T-helper 1 cell treated with Interleukin-12 subunit alpha and Interleukin-12 subunit beta and Interleukin-4 antibody, amounts not matched to agents 30 ng/mL and 1 ng/mL, for 36 hours (primary cell): ENCODE measurements at regions not wholly inside any gene's neighbourhood (a gene's known extent, or its start where the extent isn't known, plus 50 kb on each side); places are given as distances from the start of the nearest gene placed in this dataset.
"Not testable (repeated sequence)": the region's sequence is repeated elsewhere in the genome, so short reads cannot be mapped to it uniquely, and the experiment has no call there.

Source experiments
- intact Hi-C: fragments of 100-400 bp; cut with micrococcal nuclease; formaldehyde crosslinking; loops from one replicate; pipeline ENCODE4 v1.15.1; 2024

GRCh38 chr6:166806962-166807757 is 149.2 kb downstream of the RNASET2 start:
- intact Hi-C loops = no loop called here

- intact Hi-C loops = no loop called here
These were observed 150.0 kb downstream of the RNASET2 start for GRCh38 chr6:166806217-166806838.

GRCh38 chr6:166803471-166803870 is 152.9 kb downstream of the RNASET2 start:
- intact Hi-C loops = no loop called here

- intact Hi-C loops = no loop called here
These were observed 153.9 kb downstream of the RNASET2 start for GRCh38 chr6:166802401-166802800.

- intact Hi-C loops = no loop called here
These were observed 156.2 kb downstream of the RNASET2 start for GRCh38 chr6:166800137-166800536.

- intact Hi-C loops = no loop called here
These were observed 157.7 kb downstream of the RNASET2 start for GRCh38 chr6:166798652-166799051.

- intact Hi-C loops = no loop called here
These were observed 159.7 kb downstream of the RNASET2 start for GRCh38 chr6:166796610-166797009.

- intact Hi-C loops = no loop called here
These were observed 160.5 kb downstream of the RNASET2 start for GRCh38 chr6:166795879-166796278.

GRCh38 chr6:166790808-166791207 is 163.8 kb upstream of the RPS6KA2 start:
- intact Hi-C loops = not testable (repeated sequence)

- intact Hi-C loops = not testable (repeated sequence)
These were observed 161.9 kb upstream of the RPS6KA2 start for GRCh38 chr6:166788846-166789529.

GRCh38 chr6:166786704-166787293 is 159.7 kb upstream of the RPS6KA2 start:
- intact Hi-C loops = loop anchor here (1.0 to 2.0 kb wide), 7 partner anchors 11 to 356 kb away; partner anchors contain the start of gene RNASET2

- intact Hi-C loops = no loop called here
These were observed 158.1 kb upstream of the RPS6KA2 start for GRCh38 chr6:166785131-166785530.

- intact Hi-C loops = no loop called here
These were observed 157.6 kb upstream of the RPS6KA2 start for GRCh38 chr6:166784691-166785090.

GRCh38 chr6:166782520-166782919 is 155.5 kb upstream of the RPS6KA2 start:
- intact Hi-C loops = no loop called here

GRCh38 chr6:166781331-166781730 is 154.3 kb upstream of the RPS6KA2 start:
- intact Hi-C loops = no loop called here

GRCh38 chr6:166779963-166780683 is 153.1 kb upstream of the RPS6KA2 start:
- intact Hi-C loops = loop anchor here (10.0 kb wide), 1 partner anchor 575 kb away; no protein-coding TSS in a partner anchor

- intact Hi-C loops = loop anchor here (10.0 kb wide), 1 partner anchor 575 kb away; no protein-coding TSS in a partner anchor
These were observed 152.3 kb upstream of the RPS6KA2 start for GRCh38 chr6:166779381-166779780.

- intact Hi-C loops = loop anchor here (10.0 kb wide), 1 partner anchor 576 kb away; no protein-coding TSS in a partner anchor
These were observed 151.7 kb upstream of the RPS6KA2 start for GRCh38 chr6:166778776-166779175.

GRCh38 chr6:166778046-166778445 is 151.0 kb upstream of the RPS6KA2 start:
- intact Hi-C loops = loop anchor here (10.0 kb wide), 1 partner anchor 577 kb away; no protein-coding TSS in a partner anchor

- intact Hi-C loops = loop anchor here (10.0 kb wide), 1 partner anchor 578 kb away; no protein-coding TSS in a partner anchor
These were observed 150.1 kb upstream of the RPS6KA2 start for GRCh38 chr6:166777096-166777630.
